Peyer's patch (tissue), 4 donors: ENCODE measurements at regions not wholly inside any gene's neighbourhood (a gene's known extent, or its start where the extent isn't known, plus 50 kb on each side); places are given as distances from the start of the nearest gene placed in this dataset.

Experiments used
- POLR2A ChIP-seq, 2 donors: fragments of 450-650 bp; IDR thresholded peaks; one replicate each; pipeline ENCODE4 v1.5.1; 2017; ENCODE audit warnings: antibody characterized with exemption in 2 of 2, mild to moderate bottlenecking in 2 of 2, moderate library complexity in 2 of 2
- TF ChIP-seq, protein P1 (sequence below), 6 experiments: fragments of 450-650 bp in 4 of 6; fragments of 200-600 bp in 2 of 6; sonication (generic) in 1 of 6; IDR thresholded peaks; one replicate each; pipeline ENCODE4 v1.5.1; 2017 to 2019; ENCODE audit warnings: antibody characterized with exemption in 6 of 6, mild to moderate bottlenecking in 3 of 6, moderate library complexity in 1 of 6

DNA sequence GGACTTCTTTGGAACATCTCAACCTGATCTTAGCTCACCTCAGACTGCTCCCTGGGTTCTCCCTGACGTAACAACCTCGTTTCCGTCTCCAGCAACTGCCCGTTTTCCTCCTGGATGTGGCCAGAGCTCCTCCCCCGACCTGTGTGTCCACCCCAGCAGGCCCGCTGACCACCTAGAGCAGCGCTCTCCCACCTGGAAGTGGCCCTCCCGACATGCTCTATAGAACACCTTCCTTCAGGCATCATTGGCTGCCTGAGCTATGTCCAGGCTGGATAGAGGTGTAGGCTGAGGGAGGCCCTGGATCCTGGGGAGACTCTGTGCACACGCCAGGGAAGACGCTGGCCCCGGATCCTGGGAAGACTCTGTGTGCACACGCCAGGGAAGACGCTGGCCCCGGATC is 81.3 kb downstream of the TEX29 start:
- TF ChIP-seq, protein P1, sequence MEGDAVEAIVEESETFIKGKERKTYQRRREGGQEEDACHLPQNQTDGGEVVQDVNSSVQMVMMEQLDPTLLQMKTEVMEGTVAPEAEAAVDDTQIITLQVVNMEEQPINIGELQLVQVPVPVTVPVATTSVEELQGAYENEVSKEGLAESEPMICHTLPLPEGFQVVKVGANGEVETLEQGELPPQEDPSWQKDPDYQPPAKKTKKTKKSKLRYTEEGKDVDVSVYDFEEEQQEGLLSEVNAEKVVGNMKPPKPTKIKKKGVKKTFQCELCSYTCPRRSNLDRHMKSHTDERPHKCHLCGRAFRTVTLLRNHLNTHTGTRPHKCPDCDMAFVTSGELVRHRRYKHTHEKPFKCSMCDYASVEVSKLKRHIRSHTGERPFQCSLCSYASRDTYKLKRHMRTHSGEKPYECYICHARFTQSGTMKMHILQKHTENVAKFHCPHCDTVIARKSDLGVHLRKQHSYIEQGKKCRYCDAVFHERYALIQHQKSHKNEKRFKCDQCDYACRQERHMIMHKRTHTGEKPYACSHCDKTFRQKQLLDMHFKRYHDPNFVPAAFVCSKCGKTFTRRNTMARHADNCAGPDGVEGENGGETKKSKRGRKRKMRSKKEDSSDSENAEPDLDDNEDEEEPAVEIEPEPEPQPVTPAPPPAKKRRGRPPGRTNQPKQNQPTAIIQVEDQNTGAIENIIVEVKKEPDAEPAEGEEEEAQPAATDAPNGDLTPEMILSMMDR (IDR thresholded peaks at IDR 0.05), result no peak
- no peak for TF ChIP-seq POLR2A (IDR thresholded peaks at IDR 0.05)
